Lower lobe of right lung (tissue), 2 donors: ENCODE measurements at regions not wholly inside any gene's neighbourhood (a gene's known extent, or its start where the extent isn't known, plus 50 kb on each side); places are given as distances from the start of the nearest gene placed in this dataset.

ENCODE experiments used
- ATAC-seq, 2 donors: fragments of 200-7000 bp; cut with Tn5 transposase; one replicate each; pipeline ENCODE4 v1.9.1; 2020 to 2022; ENCODE audit warnings: mild to moderate bottlenecking in 2 of 2, moderate library complexity in 2 of 2
- DNase-seq: peaks from one replicate; pipeline ENCODE4 v3.0.0-alpha.2; 2020
- H3K27ac ChIP-seq: fragments of 200-600 bp; one replicate; pipeline ENCODE4 v1.8.0; 2022
- H3K27me3 ChIP-seq: fragments of 200-600 bp; one replicate; pipeline ENCODE4 v1.8.0; 2022; ENCODE audit warnings: low read depth
- H3K36me3 ChIP-seq: fragments of 200-600 bp; one replicate; pipeline ENCODE4 v1.8.0; 2022; ENCODE audit warnings: mild to moderate bottlenecking
- H3K4me1 ChIP-seq: fragments of 200-600 bp; one replicate; pipeline ENCODE4 v1.8.0; 2022
- H3K4me3 ChIP-seq: fragments of 200-600 bp; one replicate; pipeline ENCODE4 v1.8.0; 2022; ENCODE audit warnings: mild to moderate bottlenecking
- H3K9me3 ChIP-seq: fragments of 200-600 bp; one replicate; pipeline ENCODE4 v1.8.0; 2022
- intact Hi-C: fragments of 100-400 bp; cut with DNase I; formaldehyde crosslinking; loops from one replicate; pipeline ENCODE4 v1.11.0; 2022
- TF ChIP-seq, protein P1 (sequence below): fragments of 200-600 bp; IDR thresholded peaks from one replicate; pipeline ENCODE4 v1.8.0; 2022; ENCODE audit warnings: antibody characterized with exemption, mild to moderate bottlenecking
- donor health status: DM: no; HTN: yes; CAD: no; lungs with severe emphysema.

DNA sequence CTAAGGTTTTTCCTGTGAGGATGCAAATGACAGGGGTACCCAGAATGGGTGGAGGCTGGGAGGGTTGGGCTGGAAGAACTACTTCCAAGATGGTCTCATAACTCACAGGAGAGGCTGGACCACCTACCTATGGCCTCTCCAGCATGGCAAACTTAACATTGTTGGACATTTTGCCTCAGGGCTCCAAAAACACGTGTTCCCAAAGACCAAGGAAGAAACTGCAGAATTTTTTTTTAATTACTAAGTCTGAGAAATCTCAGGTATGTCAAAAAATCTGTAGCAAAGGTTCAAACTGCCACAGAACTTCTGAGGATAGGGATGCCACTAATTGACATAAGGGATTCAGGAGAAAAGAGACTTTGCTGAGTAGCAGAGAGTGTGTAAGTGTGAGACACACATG lies 270.8 kb downstream of the NNT start:
- ATAC-seq, result no peak
- intact Hi-C loops, result no loop called here
- no peaks in the 10 kb centered on the region for H3K36me3 ChIP-seq
- no peaks in the 10 kb centered on the region for H3K27me3 ChIP-seq
- H3K4me3 ChIP-seq, result no peak overlapping the region
- TF ChIP-seq, protein P1, sequence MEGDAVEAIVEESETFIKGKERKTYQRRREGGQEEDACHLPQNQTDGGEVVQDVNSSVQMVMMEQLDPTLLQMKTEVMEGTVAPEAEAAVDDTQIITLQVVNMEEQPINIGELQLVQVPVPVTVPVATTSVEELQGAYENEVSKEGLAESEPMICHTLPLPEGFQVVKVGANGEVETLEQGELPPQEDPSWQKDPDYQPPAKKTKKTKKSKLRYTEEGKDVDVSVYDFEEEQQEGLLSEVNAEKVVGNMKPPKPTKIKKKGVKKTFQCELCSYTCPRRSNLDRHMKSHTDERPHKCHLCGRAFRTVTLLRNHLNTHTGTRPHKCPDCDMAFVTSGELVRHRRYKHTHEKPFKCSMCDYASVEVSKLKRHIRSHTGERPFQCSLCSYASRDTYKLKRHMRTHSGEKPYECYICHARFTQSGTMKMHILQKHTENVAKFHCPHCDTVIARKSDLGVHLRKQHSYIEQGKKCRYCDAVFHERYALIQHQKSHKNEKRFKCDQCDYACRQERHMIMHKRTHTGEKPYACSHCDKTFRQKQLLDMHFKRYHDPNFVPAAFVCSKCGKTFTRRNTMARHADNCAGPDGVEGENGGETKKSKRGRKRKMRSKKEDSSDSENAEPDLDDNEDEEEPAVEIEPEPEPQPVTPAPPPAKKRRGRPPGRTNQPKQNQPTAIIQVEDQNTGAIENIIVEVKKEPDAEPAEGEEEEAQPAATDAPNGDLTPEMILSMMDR, result no peak
- H3K27ac ChIP-seq, result no peak overlapping the region
- DNase-seq, result no peak
- no peaks in the 10 kb centered on the region for H3K9me3 ChIP-seq
- no peaks in the 10 kb centered on the region for H3K4me1 ChIP-seq

DNA sequence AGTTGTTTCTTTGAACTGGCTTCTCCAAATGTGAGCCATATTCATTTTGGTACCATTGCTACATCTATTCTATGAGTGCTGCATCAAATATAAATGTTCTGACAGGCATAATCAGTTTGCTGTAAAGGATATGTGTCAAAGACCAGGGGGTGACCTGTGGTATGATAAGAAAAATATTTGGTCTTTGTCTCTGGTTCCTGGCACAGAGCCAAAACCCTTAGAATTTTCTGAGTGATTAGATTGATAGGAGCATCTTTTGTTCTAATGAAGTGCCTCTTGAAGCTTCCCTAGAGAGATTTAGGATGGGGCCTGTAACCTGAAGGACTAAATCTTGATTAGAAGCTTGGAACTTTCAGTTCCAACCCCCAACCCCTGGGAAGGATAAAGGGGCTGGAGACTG lies 256.3 kb downstream of the NNT start:
- H3K27ac ChIP-seq, result no peak overlapping the region
- no peak for ATAC-seq
- H3K9me3 ChIP-seq, result no peaks in the 10 kb centered on the region
- H3K4me3 ChIP-seq, result no peak overlapping the region
- intact Hi-C loops, result no loop called here
- no peaks in the 10 kb centered on the region for H3K36me3 ChIP-seq
- H3K27me3 ChIP-seq, result no peaks in the 10 kb centered on the region
- TF ChIP-seq, protein P1, result no peak
- H3K4me1 ChIP-seq, result no peaks in the 10 kb centered on the region
- no peak for DNase-seq

GRCh38 chr5:43855452-43855851 lies 252.5 kb downstream of the NNT start:
- Histone ChIP-seq H3K36me3 (no peaks in the 10 kb centered on the region), H3K4me1 (no peaks in the 10 kb centered on the region), H3K4me3 (no peak overlapping the region), H3K27ac (no peak overlapping the region), H3K9me3 (no peaks in the 10 kb centered on the region), H3K27me3 (no peaks in the 10 kb centered on the region)
- TF ChIP-seq, protein P1, result no peak
- DNase-seq, result no peak
- intact Hi-C loops, result no loop called here
- no peak for ATAC-seq

DNA sequence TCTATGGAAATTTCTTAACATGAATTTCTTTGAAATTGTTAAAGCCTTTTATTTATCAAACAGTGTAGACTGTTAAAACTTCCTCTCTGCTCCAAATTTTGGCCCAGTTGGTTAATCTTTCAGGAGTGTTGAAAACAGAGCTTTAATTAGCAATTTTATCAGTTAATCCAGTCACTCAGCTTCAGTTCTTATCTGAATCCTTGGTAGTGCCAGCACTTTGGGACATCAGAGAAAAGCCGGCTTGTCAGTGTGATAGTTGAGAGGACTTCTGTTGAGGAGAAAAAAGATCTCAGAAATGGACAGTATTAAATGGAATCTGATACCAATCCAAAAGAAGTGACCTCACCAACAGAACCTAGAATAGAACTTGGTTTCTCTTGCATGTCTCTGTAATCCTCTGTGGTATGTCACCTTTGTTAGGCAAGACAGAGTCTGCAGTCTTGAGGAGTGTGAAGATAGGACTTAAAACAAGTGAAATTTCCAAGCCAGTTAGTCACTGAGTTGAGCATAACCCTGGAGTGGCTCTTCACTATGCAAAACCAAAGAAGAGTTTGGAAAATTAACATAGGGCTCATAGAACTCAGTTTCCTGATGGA lies 251.8 kb downstream of the NNT start:
- intact Hi-C loops, result no loop called here
- no peaks in the 10 kb centered on the region for H3K9me3 ChIP-seq
- no peak overlapping the region for H3K27ac ChIP-seq
- H3K4me1 ChIP-seq, result no peaks in the 10 kb centered on the region
- ATAC-seq, result no peak
- no peak overlapping the region for H3K4me3 ChIP-seq
- no peaks in the 10 kb centered on the region for H3K36me3 ChIP-seq
- TF ChIP-seq, protein P1, result no peak
- H3K27me3 ChIP-seq, result no peaks in the 10 kb centered on the region
- no peak for DNase-seq

DNA sequence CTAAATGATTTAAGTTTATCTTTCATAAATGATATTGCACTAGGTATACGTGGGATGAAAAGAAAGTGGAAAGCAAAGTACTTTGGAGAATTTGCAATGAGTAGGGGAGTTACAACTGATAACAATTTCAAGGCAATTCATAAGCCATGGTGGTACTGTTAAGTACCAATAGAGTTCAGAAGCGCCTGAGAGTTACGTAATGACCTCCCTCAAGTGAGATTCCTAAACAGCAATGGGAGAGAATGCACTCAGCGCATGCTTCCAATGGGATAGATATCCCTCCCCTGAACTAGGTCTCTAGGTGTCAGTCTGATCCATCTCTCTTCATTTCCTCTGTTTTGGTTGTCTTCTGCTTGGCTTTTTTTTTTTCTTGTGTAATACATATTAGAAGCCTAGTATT lies 249.3 kb downstream of the NNT start:
- intact Hi-C loops, result no loop called here
- ATAC-seq, result no peak
- Histone ChIP-seq H3K9me3 (no peaks in the 10 kb centered on the region), H3K27ac (no peak overlapping the region), H3K4me1 (no peaks in the 10 kb centered on the region), H3K36me3 (no peaks in the 10 kb centered on the region), H3K27me3 (no peaks in the 10 kb centered on the region), H3K4me3 (no peak overlapping the region)
- TF ChIP-seq, protein P1, result no peak
- DNase-seq, result no peak

DNA sequence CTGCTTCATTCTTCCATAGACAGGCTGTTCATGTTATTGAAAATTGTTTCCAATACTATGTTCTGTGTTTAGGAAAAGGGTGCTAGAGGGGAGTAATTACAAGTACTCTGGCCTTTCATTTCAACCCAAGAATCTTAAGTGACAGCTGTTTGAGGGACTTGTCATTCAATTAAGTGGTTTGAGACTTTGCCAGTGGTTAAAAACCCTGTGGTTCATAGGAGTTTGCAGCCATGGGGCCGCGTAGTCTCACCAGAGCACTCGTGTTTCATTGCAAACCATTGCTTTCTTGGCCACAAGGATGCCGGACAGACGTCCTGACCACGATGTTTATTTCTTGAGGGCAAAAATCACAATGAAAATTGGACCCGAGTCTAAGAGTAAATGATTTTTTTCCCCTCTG lies 248.8 kb downstream of the NNT start:
- Histone ChIP-seq H3K4me3 (no peak overlapping the region), H3K4me1 (no peaks in the 10 kb centered on the region), H3K36me3 (no peaks in the 10 kb centered on the region), H3K9me3 (no peaks in the 10 kb centered on the region), H3K27ac (no peak overlapping the region), H3K27me3 (no peaks in the 10 kb centered on the region)
- TF ChIP-seq, protein P1, result no peak
- ATAC-seq, result no peak
- intact Hi-C loops, result no loop called here
- no peak for DNase-seq
